ENCODE measurements at regions not wholly inside any gene's neighbourhood (a gene's known extent, or its start where the extent isn't known, plus 50 kb on each side); places are given as distances from the start of the nearest gene placed in this dataset.

DNA sequence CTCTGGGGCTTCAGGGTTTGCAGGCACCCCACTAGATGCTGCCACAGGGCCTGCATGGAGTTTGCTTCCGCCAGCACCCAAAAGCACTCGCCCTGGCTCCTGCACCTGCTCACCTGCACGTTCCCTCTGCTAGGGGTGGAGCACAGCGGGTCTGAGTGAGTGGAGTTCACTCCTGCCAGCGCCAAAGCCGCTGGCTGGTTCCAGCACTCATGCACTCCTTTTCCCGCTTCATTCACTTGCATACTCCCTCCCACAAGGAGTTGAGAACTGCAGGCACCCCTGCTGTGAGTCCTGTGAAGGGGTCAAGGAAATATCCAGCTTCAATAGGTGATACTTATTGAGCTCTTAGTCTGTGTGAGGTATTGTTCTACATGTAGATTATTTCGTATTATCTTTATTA is 537.5 kb downstream of the NR2F2 start:
- intact Hi-C loops (cut with micrococcal nuclease; ENCODE audit: unreplicated experiment): no loop called here
- no peaks in the 10 kb centered on the region for H3K9me2 ChIP-seq (ENCODE audit: insufficient read depth, low read length)
- TF ChIP-seq, protein P1, sequence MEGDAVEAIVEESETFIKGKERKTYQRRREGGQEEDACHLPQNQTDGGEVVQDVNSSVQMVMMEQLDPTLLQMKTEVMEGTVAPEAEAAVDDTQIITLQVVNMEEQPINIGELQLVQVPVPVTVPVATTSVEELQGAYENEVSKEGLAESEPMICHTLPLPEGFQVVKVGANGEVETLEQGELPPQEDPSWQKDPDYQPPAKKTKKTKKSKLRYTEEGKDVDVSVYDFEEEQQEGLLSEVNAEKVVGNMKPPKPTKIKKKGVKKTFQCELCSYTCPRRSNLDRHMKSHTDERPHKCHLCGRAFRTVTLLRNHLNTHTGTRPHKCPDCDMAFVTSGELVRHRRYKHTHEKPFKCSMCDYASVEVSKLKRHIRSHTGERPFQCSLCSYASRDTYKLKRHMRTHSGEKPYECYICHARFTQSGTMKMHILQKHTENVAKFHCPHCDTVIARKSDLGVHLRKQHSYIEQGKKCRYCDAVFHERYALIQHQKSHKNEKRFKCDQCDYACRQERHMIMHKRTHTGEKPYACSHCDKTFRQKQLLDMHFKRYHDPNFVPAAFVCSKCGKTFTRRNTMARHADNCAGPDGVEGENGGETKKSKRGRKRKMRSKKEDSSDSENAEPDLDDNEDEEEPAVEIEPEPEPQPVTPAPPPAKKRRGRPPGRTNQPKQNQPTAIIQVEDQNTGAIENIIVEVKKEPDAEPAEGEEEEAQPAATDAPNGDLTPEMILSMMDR (conservative IDR thresholded peaks at IDR 0.05; ENCODE audit: low read length): no peak
- no peak for TF ChIP-seq EZH2phosphoT487 (IDR thresholded peaks at IDR 0.05; ENCODE audit: borderline replicate concordance, low read depth, low read length)
- H3K9me3 ChIP-seq (ENCODE audit: low read length): no peaks in the 10 kb centered on the region
- no peak overlapping the region for H3K4me2 ChIP-seq (ENCODE audit: low read length)
- H4K20me1 ChIP-seq (ENCODE audit: insufficient read depth, low read length): no peaks in the 10 kb centered on the region
- H3K27ac ChIP-seq (ENCODE audit: low read depth, low read length, poor library complexity, severe bottlenecking): no peak overlapping the region
- H2AFZ ChIP-seq (ENCODE audit: low read length): no peak overlapping the region
- H3K4me1 ChIP-seq (ENCODE audit: insufficient read depth, low read length, poor library complexity, severe bottlenecking): no peaks in the 10 kb centered on the region
- CTCF ChIA-PET (ENCODE audit: unreplicated experiment): no interaction called here
- BruUV-seq (replicated peaks): no TSS peak
- no peak overlapping the region for H3K4me3 ChIP-seq (ENCODE audit: low read depth, low read length, poor library complexity, severe bottlenecking)
- H3K36me3 ChIP-seq (ENCODE audit: insufficient read depth, low read length): no peaks in the 10 kb centered on the region
- no peaks in the 10 kb centered on the region for H3K79me2 ChIP-seq (ENCODE audit: insufficient read depth, low read depth, low read length)
- DNase-seq (ENCODE audit: low spot score): no peak
- POLR2A ChIA-PET: interaction anchor here (1.3 kb wide), 1 partner anchor 10 kb away, joined by 3 read pairs; no protein-coding TSS in a partner anchor

DNA sequence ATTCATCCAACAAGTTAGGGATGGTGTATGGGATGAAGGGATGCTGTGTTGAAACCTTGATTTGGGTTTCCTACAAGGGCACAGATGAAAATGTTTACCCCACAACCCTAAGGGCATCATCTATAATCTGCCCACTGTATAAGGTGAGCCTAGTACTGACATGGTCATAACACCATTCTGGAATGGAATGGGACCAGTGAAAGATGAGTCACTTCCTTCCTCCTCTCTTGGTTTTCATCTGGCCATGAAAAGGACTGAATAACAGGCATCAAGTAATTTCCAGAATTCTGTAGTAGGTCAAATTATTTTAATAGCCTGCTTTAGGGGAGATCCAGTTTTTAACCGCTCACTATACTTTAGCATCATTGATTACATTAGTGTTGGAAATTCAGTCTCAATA is 538.6 kb downstream of the NR2F2 start:
- ChIA-PET CTCF (ENCODE audit: unreplicated experiment) (no interaction called here), POLR2A (interaction anchor here (1.3 kb wide), 1 partner anchor 11 kb away, joined by 3 read pairs; no protein-coding TSS in a partner anchor)
- TF ChIP-seq EZH2phosphoT487 (IDR thresholded peaks at IDR 0.05; ENCODE audit: borderline replicate concordance, low read depth, low read length): no peak
- TF ChIP-seq, protein P1 (conservative IDR thresholded peaks at IDR 0.05; ENCODE audit: low read length): no peak
- Histone ChIP-seq H3K36me3 (ENCODE audit: insufficient read depth, low read length) (no peaks in the 10 kb centered on the region), H3K4me2 (ENCODE audit: low read length) (no peak overlapping the region), H3K79me2 (ENCODE audit: insufficient read depth, low read depth, low read length) (no peaks in the 10 kb centered on the region), H3K4me3 (ENCODE audit: low read depth, low read length, poor library complexity, severe bottlenecking) (no peak overlapping the region), H3K27ac (ENCODE audit: low read depth, low read length, poor library complexity, severe bottlenecking) (no peak overlapping the region), H2AFZ (ENCODE audit: low read length) (no peak overlapping the region), H3K9me3 (ENCODE audit: low read length) (no peaks in the 10 kb centered on the region), H3K4me1 (ENCODE audit: insufficient read depth, low read length, poor library complexity, severe bottlenecking) (no peaks in the 10 kb centered on the region), H4K20me1 (ENCODE audit: insufficient read depth, low read length) (no peaks in the 10 kb centered on the region), H3K9me2 (ENCODE audit: insufficient read depth, low read length) (no peaks in the 10 kb centered on the region)
- DNase-seq (ENCODE audit: low spot score): no peak
- intact Hi-C loops (cut with micrococcal nuclease; ENCODE audit: unreplicated experiment): no loop called here
- BruUV-seq (replicated peaks): no TSS peak

GRCh38 chr15:96869790-96870189 is 539.3 kb downstream of the NR2F2 start:
- no peaks in the 10 kb centered on the region for H3K9me3 ChIP-seq (ENCODE audit: low read length)
- H3K79me2 ChIP-seq (ENCODE audit: insufficient read depth, low read depth, low read length): no peaks in the 10 kb centered on the region
- intact Hi-C loops (cut with micrococcal nuclease; ENCODE audit: unreplicated experiment): no loop called here
- H3K4me2 ChIP-seq (ENCODE audit: low read length): no peak overlapping the region
- H4K20me1 ChIP-seq (ENCODE audit: insufficient read depth, low read length): no peaks in the 10 kb centered on the region
- no peak for TF ChIP-seq EZH2phosphoT487 (IDR thresholded peaks at IDR 0.05; ENCODE audit: borderline replicate concordance, low read depth, low read length)
- TF ChIP-seq, protein P1 (conservative IDR thresholded peaks at IDR 0.05; ENCODE audit: low read length): no peak
- no peak overlapping the region for H2AFZ ChIP-seq (ENCODE audit: low read length)
- no peaks in the 10 kb centered on the region for H3K4me1 ChIP-seq (ENCODE audit: insufficient read depth, low read length, poor library complexity, severe bottlenecking)
- H3K4me3 ChIP-seq (ENCODE audit: low read depth, low read length, poor library complexity, severe bottlenecking): no peak overlapping the region
- no peak for DNase-seq (ENCODE audit: low spot score)
- ChIA-PET POLR2A (interaction anchor here (0.5 kb wide), 1 partner anchor 510 kb away, joined by 3 read pairs; no protein-coding TSS in a partner anchor), CTCF (ENCODE audit: unreplicated experiment) (no interaction called here)
- no peak overlapping the region for H3K27ac ChIP-seq (ENCODE audit: low read depth, low read length, poor library complexity, severe bottlenecking)
- H3K9me2 ChIP-seq (ENCODE audit: insufficient read depth, low read length): no peaks in the 10 kb centered on the region
- BruUV-seq (replicated peaks): no TSS peak
- H3K36me3 ChIP-seq (ENCODE audit: insufficient read depth, low read length): no peaks in the 10 kb centered on the region
